Mesothelial cell of epicardium (in vitro differentiated cells): ENCODE measurements at regions not wholly inside any gene's neighbourhood (a gene's known extent, or its start where the extent isn't known, plus 50 kb on each side); places are given as distances from the start of the nearest gene placed in this dataset.

ENCODE experiments used
- DNase-seq, 2 experiments: peaks; one replicate each; pipeline ENCODE4 v3.0.0; 2021; ENCODE audit warnings: low spot score in 2 of 2; ENCODE audit not compliant: unreplicated experiment in 2 of 2
- H3K27ac Mint-ChIP-seq: 2 replicates; pipeline ENCODE4 v1.8.0; 2021; ENCODE audit warnings: mixed read lengths
- H3K27me3 Mint-ChIP-seq: 2 replicates; pipeline ENCODE4 v1.8.0; 2021; ENCODE audit warnings: low read depth, mixed read lengths
- H3K36me3 Mint-ChIP-seq: 2 replicates; pipeline ENCODE4 v1.8.0; 2021; ENCODE audit warnings: mixed read lengths
- H3K4me1 Mint-ChIP-seq: 2 replicates; pipeline ENCODE4 v1.8.0; 2021; ENCODE audit warnings: mixed read lengths
- H3K4me3 Mint-ChIP-seq: 2 replicates; pipeline ENCODE4 v1.8.0; 2021; ENCODE audit warnings: mild to moderate bottlenecking, moderate library complexity, mixed read lengths
- H3K9me3 Mint-ChIP-seq: 2 replicates; pipeline ENCODE4 v1.8.0; 2021; ENCODE audit warnings: mixed read lengths
- TF ChIP-seq, protein P1 (sequence below): fragments of 200-600 bp; sonication (generic); IDR thresholded peaks from one replicate; pipeline ENCODE4 v1.5.0; 2021; ENCODE audit warnings: antibody characterized with exemption; ENCODE audit not compliant: unreplicated experiment

DNA sequence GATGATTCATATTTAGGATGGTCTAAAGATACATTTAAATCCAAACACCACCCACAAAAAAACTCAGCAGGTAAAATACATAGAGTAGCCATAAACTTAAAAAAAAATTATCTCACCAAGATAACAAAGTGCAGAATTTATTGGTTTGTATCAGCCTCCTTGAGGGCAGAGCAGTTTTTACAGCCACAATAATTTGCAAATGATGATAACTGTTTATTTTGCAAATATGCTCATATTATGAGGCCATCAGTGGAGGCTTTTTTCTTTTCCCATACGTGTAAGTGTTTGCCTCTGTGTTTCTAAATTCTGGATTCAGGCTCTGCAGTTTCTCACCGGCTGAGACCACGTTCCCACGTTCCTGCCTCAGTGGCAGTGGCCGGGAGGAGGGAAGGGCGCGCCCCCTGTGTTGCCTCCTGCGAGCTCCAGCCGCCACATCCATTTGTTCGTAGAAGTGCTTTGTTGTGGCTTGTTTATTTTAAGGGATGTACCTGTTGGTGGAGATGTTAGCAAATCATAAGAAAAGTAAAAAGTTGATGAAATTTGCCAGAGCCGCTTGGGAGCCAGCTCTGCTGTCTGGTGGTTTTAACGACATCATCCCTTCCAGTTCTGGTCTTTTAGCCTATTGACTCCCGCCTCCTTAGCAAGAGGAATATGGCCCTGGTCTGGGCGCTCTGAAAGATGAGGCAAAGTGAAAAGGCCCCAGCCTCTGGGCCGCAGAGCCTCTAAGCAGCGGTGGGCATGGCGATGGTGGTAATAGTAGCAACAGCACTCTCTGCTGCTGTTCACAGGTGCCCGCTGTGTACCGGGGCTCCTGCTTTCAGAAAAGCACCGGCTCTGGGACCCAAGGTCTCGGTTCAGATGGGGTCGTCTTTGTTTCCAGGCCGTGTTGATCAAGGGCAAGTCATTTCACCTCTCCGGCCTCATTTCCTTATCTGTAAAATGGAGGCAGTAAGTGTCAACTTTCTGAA, 66.7 kb upstream of the PPARA start:
- Mint-ChIP-seq H3K4me3 (no peak overlapping the region), H3K36me3 (peaks cover 2% of the 10 kb centered on the region), H3K4me1 (peaks cover 2% of the 10 kb centered on the region), H3K27ac (no peak overlapping the region), H3K27me3 (no peaks in the 10 kb centered on the region), H3K9me3 (no peaks in the 10 kb centered on the region)
- DNase-seq, result no peak
- TF ChIP-seq, protein P1, sequence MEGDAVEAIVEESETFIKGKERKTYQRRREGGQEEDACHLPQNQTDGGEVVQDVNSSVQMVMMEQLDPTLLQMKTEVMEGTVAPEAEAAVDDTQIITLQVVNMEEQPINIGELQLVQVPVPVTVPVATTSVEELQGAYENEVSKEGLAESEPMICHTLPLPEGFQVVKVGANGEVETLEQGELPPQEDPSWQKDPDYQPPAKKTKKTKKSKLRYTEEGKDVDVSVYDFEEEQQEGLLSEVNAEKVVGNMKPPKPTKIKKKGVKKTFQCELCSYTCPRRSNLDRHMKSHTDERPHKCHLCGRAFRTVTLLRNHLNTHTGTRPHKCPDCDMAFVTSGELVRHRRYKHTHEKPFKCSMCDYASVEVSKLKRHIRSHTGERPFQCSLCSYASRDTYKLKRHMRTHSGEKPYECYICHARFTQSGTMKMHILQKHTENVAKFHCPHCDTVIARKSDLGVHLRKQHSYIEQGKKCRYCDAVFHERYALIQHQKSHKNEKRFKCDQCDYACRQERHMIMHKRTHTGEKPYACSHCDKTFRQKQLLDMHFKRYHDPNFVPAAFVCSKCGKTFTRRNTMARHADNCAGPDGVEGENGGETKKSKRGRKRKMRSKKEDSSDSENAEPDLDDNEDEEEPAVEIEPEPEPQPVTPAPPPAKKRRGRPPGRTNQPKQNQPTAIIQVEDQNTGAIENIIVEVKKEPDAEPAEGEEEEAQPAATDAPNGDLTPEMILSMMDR, result no peak

DNA sequence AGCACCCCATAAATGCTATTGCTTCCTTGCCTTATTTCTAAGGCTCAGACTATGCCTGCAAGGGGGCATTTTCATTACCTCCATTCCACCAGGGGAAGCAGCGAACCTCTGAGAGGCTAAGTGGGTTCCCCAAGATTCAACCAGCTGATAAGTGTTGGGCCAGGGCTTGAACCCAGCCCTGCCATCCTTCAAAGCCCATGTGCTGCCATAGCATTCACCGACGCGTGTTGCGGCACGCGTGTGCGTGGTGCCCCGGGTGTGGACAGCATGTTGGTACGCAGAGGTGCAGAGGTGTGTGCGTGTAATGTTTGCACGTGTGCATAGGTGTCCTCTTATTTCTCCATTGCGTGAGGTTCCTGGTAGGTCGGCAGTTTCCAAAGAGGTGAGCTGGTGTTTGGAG, 66.0 kb upstream of the PPARA start:
- Mint-ChIP-seq H3K36me3 (peaks cover 2% of the 10 kb centered on the region), H3K9me3 (no peaks in the 10 kb centered on the region), H3K27me3 (no peaks in the 10 kb centered on the region), H3K27ac (no peak overlapping the region), H3K4me3 (no peak overlapping the region), H3K4me1 (peaks cover 2% of the 10 kb centered on the region)
- TF ChIP-seq, protein P1, result no peak
- DNase-seq, result no peak

DNA sequence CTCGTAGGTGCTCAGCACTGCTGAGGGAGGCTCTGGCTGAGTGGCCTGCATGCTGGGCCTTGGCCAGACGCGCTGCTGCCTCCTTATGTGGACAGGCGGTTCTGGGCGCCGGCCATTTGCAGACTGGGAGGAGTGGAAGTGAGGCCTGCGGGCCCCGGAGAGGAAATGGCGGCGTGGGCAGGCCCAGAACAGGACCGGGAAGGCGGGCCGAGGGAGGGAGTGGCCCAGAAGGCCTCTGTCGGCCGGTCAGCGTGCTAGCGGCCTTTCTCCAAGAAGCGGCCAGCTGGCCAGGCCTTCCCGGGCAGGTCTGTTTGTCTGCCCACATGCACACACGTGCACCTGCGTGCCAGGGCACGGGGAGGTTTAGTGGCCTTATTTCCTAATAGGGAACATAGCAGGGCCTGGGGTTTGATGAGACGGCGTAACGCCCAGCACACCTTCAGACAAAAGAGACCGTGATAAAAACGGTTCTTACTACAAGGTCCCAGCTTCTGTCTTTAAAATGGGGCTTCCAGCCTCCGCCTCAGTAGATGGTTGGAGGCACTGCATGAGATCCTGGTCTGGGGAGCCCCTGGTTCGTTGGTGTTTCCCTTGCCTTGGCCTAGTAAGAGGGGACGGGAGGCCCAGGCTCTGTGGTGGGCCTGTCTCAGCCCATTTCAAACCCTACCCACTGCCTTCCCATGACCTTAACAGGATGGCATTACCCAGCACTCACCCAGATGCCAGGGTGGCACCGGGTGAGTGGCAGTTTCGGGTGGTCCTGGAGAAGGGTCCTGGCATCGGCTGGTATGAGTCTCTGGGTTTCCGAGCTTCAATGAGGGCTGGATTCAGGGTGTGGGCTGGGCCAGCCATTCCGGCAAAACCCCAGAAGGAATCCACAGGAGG, 65.1 kb upstream of the PPARA start:
- H3K4me1 Mint-ChIP-seq, result peaks cover 2% of the 10 kb centered on the region
- TF ChIP-seq, protein P1, result no peak
- H3K27me3 Mint-ChIP-seq, result no peaks in the 10 kb centered on the region
- no peak for DNase-seq
- no peaks in the 10 kb centered on the region for H3K9me3 Mint-ChIP-seq
- H3K36me3 Mint-ChIP-seq, result peaks cover 2% of the 10 kb centered on the region
- no peak overlapping the region for H3K27ac Mint-ChIP-seq
- H3K4me3 Mint-ChIP-seq, result no peak overlapping the region

DNA sequence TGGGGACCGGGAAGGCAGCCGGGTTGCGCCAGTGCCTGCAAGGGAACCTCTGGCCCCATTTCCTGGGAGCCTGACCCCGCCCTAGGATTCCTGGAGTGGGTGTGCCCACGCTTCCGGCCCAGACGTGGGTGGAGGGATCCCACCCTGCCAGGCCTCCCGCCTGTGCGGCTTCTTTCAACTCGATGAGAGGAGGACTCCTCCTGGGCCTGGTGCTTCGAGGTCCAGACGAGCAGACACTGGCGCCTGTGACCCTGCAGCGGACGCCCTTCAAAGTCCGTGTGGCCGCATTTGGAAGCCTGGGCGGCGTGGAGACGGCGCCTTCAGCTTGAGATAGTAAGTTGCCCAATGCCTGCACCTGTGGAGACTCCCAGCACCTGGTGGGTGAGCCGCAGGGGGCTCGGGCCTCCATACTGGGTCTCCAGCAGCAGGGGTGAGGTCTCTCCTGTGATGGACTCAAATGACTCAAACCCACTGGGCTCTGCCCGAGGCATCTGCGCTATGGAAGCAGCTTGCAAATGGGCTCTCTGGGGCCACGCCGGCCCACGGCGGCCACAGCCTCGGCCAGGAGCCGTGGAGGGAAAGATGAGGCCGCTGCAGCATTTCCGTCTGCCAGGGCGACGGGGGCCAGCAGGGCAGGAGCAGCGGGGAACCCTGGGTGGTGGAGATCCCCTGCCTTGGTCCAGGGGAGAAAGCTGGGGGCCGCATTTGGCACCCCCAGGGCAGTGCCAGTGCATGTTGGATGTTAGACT, 64.3 kb upstream of the PPARA start:
- no peaks in the 10 kb centered on the region for H3K36me3 Mint-ChIP-seq
- H3K9me3 Mint-ChIP-seq, result no peaks in the 10 kb centered on the region
- no peak for DNase-seq
- TF ChIP-seq, protein P1, result no peak
- no peaks in the 10 kb centered on the region for H3K27me3 Mint-ChIP-seq
- no peak overlapping the region for H3K27ac Mint-ChIP-seq
- no peaks in the 10 kb centered on the region for H3K4me1 Mint-ChIP-seq
- H3K4me3 Mint-ChIP-seq, result no peak overlapping the region

DNA sequence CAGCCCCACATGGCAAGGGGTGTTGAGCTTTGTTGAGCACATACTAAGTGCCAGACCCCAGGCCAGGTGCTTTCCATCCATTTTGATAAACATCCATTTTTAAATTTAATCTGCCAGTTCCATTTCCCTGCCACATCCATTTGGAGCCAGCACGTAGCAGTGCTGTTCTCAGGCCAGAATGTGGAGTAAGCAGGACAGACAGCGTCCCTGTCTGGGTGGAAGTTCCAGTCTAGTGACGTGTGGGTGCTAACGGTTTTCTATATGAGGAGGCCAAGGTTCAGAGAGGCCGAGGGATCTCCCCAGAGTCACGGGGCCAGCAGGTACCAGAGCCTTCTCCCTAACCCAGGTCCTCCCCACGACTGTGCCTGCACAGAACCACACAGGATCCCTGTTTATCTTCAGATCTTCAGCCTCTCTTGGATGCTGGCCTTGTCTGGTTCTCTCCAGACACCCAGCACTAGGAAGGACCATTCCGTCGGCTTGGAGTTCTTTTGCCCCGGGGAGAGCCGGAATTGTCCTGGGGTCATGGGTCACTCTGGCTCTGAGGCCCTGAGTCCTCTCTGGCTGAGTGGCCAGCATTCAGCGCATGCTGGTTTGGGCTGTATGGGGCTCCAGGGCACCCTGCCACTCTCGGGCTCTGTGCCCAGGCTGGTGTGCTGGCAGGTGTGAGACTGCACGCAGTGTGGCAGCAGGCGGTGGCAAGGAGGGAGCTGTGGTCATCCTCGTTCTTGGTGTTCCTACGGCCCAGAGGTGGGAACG, 63.6 kb upstream of the PPARA start:
- Mint-ChIP-seq H3K9me3 (no peaks in the 10 kb centered on the region), H3K36me3 (no peaks in the 10 kb centered on the region), H3K27me3 (no peaks in the 10 kb centered on the region), H3K4me3 (no peak overlapping the region), H3K4me1 (no peaks in the 10 kb centered on the region), H3K27ac (no peak overlapping the region)
- no peak for DNase-seq
- TF ChIP-seq, protein P1, result no peak
